ENCODE measurements at regions not wholly inside any gene's neighbourhood (a gene's known extent, or its start where the extent isn't known, plus 50 kb on each side); places are given as distances from the start of the nearest gene placed in this dataset.

- no peaks in the 10 kb centered on the region for H3K9me3 ChIP-seq
- 91 to 94% (median 94%) methylated on average over 1 of the region's 1 CpG for WGBS, 3 donors
- intact Hi-C loops (cut with DNase I), result no loop called here
- no peaks in the 10 kb centered on the region for H3K27me3 ChIP-seq
- no peaks in the 10 kb centered on the region for H3K36me3 ChIP-seq
- no peak for DNase-seq
- TF ChIP-seq CTCF (IDR thresholded peaks at IDR 0.05) (no peak), POLR2A (IDR thresholded peaks at IDR 0.05) (no peak), EP300 (IDR thresholded peaks at IDR 0.05) (no peak)
- H3K4me3 ChIP-seq, result no peak overlapping the region
- no peaks in the 10 kb centered on the region for H3K4me1 ChIP-seq (ENCODE audit: insufficient read depth)
- H3K27ac ChIP-seq, result no peak overlapping the region
These were observed 170.9 kb downstream of the HGF start for GRCh38 chr7:81598951-81599350.

- no peaks in the 10 kb centered on the region for H3K4me1 ChIP-seq (ENCODE audit: insufficient read depth)
- intact Hi-C loops (cut with DNase I), result no loop called here
- no peak overlapping the region for H3K27ac ChIP-seq
- DNase-seq, result no peak
- no peak overlapping the region for H3K4me3 ChIP-seq
- TF ChIP-seq EP300 (IDR thresholded peaks at IDR 0.05) (no peak), POLR2A (IDR thresholded peaks at IDR 0.05) (no peak), CTCF (IDR thresholded peaks at IDR 0.05) (no peak)
- no peaks in the 10 kb centered on the region for H3K36me3 ChIP-seq
- H3K9me3 ChIP-seq, result no peaks in the 10 kb centered on the region
- 32 to 55% (median 51%) methylated on average over 1 of the region's 1 CpG for WGBS, 3 donors
- H3K27me3 ChIP-seq, result no peaks in the 10 kb centered on the region
These were observed 175.1 kb downstream of the HGF start for GRCh38 chr7:81594767-81595166.

GRCh38 chr7:81590131-81590530, 179.7 kb downstream of the HGF start:
- WGBS, 3 donors, result 21 to 37% (median 21%) methylated on average over 5 of the region's 5 CpGs
- H3K27me3 ChIP-seq, result no peaks in the 10 kb centered on the region
- H3K9me3 ChIP-seq, result no peaks in the 10 kb centered on the region
- no peak for DNase-seq
- TF ChIP-seq POLR2A (IDR thresholded peaks at IDR 0.05) (no peak), EP300 (IDR thresholded peaks at IDR 0.05) (no peak), CTCF (IDR thresholded peaks at IDR 0.05) (no peak)
- no peak overlapping the region for H3K4me3 ChIP-seq
- H3K4me1 ChIP-seq (ENCODE audit: insufficient read depth), result no peaks in the 10 kb centered on the region
- intact Hi-C loops (cut with DNase I), result no loop called here
- H3K36me3 ChIP-seq, result no peaks in the 10 kb centered on the region
- H3K27ac ChIP-seq, result no peak overlapping the region

- H3K9me3 ChIP-seq, result no peaks in the 10 kb centered on the region
- no peaks in the 10 kb centered on the region for H3K27me3 ChIP-seq
- H3K27ac ChIP-seq, result no peak overlapping the region
- TF ChIP-seq CTCF (IDR thresholded peaks at IDR 0.05) (no peak), EP300 (IDR thresholded peaks at IDR 0.05) (no peak), POLR2A (IDR thresholded peaks at IDR 0.05) (no peak)
- H3K4me1 ChIP-seq (ENCODE audit: insufficient read depth), result no peaks in the 10 kb centered on the region
- no peak overlapping the region for H3K4me3 ChIP-seq
- no peak for DNase-seq
- 53 to 57% (median 55%) methylated on average over 4 of the region's 4 CpGs for WGBS, 3 donors
- no peaks in the 10 kb centered on the region for H3K36me3 ChIP-seq
- intact Hi-C loops (cut with DNase I), result no loop called here
These were observed 185.2 kb downstream of the HGF start for GRCh38 chr7:81584667-81585066.

Measured in ovary (tissue), 7 donors.